GM18868 (cell line): ENCODE measurements at regions not wholly inside any gene's neighbourhood (a gene's known extent, or its start where the extent isn't known, plus 50 kb on each side); places are given as distances from the start of the nearest gene placed in this dataset.
"Not testable (repeated sequence)": the region's sequence is repeated elsewhere in the genome, so short reads cannot be mapped to it uniquely, and the experiment has no call there.

Experiments
- ATAC-seq: cut with Tn5 transposase; IDR thresholded peaks from one replicate; pipeline ENCODE4 v1.9.1; 2021; ENCODE audit warnings: mild to moderate bottlenecking, moderate library complexity; ENCODE audit not compliant: unreplicated experiment

GRCh38 chr3:167008791-167009190 is 371.3 kb downstream of the ZBBX start:
- ATAC-seq: no peak

GRCh38 chr3:167001374-167001773 is 378.7 kb downstream of the ZBBX start:
- no peak for ATAC-seq

GRCh38 chr3:166993015-166993630 is 387.0 kb downstream of the ZBBX start:
- ATAC-seq: no peak

GRCh38 chr3:166986000-166986399 is 394.1 kb downstream of the ZBBX start:
- ATAC-seq: no peak

GRCh38 chr3:166975796-166976195 is 404.3 kb downstream of the ZBBX start:
- not testable (repeated sequence) for ATAC-seq

GRCh38 chr3:166967714-166968113 is 412.4 kb downstream of the ZBBX start:
- not testable (repeated sequence) for ATAC-seq

- no peak for ATAC-seq
These were observed 417.2 kb downstream of the ZBBX start for GRCh38 chr3:166962911-166963310.

- ATAC-seq: no peak
These were observed 423.0 kb downstream of the ZBBX start for GRCh38 chr3:166957121-166957520.

- no peak for ATAC-seq
These were observed 424.7 kb downstream of the ZBBX start for GRCh38 chr3:166955201-166955939.

GRCh38 chr3:166934879-166935278 is 445.2 kb downstream of the ZBBX start:
- no peak for ATAC-seq

- ATAC-seq: no peak
These were observed 462.7 kb downstream of the ZBBX start for GRCh38 chr3:166917437-166917836.

- no peak for ATAC-seq
These were observed 477.7 kb downstream of the ZBBX start for GRCh38 chr3:166902374-166902773.

- no peak for ATAC-seq
These were observed 479.1 kb downstream of the ZBBX start for GRCh38 chr3:166900866-166901577.

GRCh38 chr3:166897811-166898210 is 482.3 kb downstream of the ZBBX start:
- no peak for ATAC-seq

GRCh38 chr3:166889241-166889640 is 490.9 kb downstream of the ZBBX start:
- ATAC-seq: no peak

GRCh38 chr3:166879661-166880060 is 500.4 kb downstream of the ZBBX start:
- ATAC-seq: no peak

- ATAC-seq: no peak
These were observed 502.1 kb downstream of the ZBBX start for GRCh38 chr3:166877971-166878370.

- no peak for ATAC-seq
These were observed 515.3 kb downstream of the ZBBX start for GRCh38 chr3:166864473-166865467.

- no peak for ATAC-seq
These were observed 519.9 kb downstream of the ZBBX start for GRCh38 chr3:166860217-166860616.

- no peak for ATAC-seq
These were observed 535.8 kb downstream of the ZBBX start for GRCh38 chr3:166844329-166844728.

- not testable (repeated sequence) for ATAC-seq
These were observed 537.3 kb downstream of the ZBBX start for GRCh38 chr3:166842784-166843183.
